ENCODE measurements at regions not wholly inside any gene's neighbourhood (a gene's known extent, or its start where the extent isn't known, plus 50 kb on each side); places are given as distances from the start of the nearest gene placed in this dataset.

DNA sequence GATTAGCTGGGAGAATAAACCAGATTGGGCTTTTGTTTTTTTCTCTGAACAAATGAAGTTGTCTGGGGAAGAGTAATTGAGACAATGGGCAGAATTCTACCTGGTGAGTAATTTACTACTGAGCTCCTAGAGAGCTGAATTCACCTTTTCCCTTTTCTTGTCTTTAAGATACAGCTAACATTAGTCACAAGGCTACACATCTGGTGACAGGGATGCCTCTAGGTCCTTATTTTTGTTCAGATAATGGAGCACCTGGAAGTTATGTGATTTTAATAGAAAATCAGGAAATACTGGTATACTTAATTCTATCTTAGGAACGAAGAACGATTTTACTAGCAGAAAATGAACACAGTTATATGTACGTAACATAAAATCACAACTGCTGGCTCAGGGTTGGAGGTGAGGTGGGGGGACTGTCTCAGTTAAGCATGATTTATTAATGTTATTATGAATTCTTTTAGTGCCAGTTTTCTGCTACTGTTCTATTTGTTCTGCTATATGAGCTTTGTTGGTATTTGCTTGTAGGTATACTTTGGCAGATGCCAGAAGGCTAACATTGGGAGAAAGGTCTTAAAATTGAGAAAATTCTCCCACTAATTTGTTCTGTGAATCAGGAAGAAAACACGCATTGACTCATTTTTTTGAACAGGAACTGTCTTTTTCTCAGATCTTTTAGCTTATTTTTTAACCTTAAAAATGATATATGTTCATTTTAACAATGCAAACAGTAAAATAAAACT lies 482.7 kb upstream of the RGS6 start:
- H3K4me2 ChIP-seq, result no peak overlapping the region

DNA sequence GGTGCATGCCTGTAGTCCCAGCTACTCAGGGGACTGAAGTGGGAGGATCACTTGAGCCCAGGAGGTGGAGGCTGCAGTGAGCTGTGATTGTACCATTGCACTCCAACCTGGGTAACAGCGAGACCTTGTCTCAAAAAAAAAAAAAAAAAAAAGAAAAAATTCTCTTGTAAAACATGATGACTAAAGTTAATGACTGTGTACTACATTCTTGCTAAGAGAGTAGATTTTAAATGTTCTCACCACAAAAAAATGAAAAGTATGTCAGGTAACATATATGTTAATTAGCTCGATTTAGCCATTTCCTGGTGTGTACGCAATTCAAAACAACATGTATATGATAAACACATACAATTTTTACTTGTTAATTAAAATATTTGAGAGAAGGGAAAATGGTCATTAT lies 480.7 kb upstream of the RGS6 start:
- Histone ChIP-seq H3K4me3 (IDR thresholded peaks at IDR 0.05; ENCODE audit: insufficient read depth, low read depth, low read length) (no peak overlapping the region), H3K27me3 (ENCODE audit: insufficient read depth, low read depth) (no peaks in the 10 kb centered on the region), H2AFZ (ENCODE audit: low read depth) (no peak overlapping the region), H3K9ac (no peak overlapping the region), H3K4me2 (no peak overlapping the region), H3K36me3 (ENCODE audit: insufficient read depth) (no peaks in the 10 kb centered on the region), H3K79me2 (ENCODE audit: insufficient read depth, low read depth) (no peaks in the 10 kb centered on the region), H4K20me1 (ENCODE audit: insufficient read depth) (no peaks in the 10 kb centered on the region), H3K27ac (no peak overlapping the region), H3K4me1 (ENCODE audit: low read depth, poor library complexity, severe bottlenecking) (no peaks in the 10 kb centered on the region)
- TF ChIP-seq, protein P1, sequence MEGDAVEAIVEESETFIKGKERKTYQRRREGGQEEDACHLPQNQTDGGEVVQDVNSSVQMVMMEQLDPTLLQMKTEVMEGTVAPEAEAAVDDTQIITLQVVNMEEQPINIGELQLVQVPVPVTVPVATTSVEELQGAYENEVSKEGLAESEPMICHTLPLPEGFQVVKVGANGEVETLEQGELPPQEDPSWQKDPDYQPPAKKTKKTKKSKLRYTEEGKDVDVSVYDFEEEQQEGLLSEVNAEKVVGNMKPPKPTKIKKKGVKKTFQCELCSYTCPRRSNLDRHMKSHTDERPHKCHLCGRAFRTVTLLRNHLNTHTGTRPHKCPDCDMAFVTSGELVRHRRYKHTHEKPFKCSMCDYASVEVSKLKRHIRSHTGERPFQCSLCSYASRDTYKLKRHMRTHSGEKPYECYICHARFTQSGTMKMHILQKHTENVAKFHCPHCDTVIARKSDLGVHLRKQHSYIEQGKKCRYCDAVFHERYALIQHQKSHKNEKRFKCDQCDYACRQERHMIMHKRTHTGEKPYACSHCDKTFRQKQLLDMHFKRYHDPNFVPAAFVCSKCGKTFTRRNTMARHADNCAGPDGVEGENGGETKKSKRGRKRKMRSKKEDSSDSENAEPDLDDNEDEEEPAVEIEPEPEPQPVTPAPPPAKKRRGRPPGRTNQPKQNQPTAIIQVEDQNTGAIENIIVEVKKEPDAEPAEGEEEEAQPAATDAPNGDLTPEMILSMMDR (conservative IDR thresholded peaks at IDR 0.05; ENCODE audit: low read depth, low read length), result no peak

More for the DNA sequence above, 482.7 kb upstream of the RGS6 start:
- Histone ChIP-seq H4K20me1 (ENCODE audit: insufficient read depth) (no peaks in the 10 kb centered on the region), H3K4me1 (ENCODE audit: low read depth, poor library complexity, severe bottlenecking) (no peaks in the 10 kb centered on the region), H3K4me3 (IDR thresholded peaks at IDR 0.05; ENCODE audit: insufficient read depth, low read depth, low read length) (no peak overlapping the region), H2AFZ (ENCODE audit: low read depth) (no peak overlapping the region), H3K79me2 (ENCODE audit: insufficient read depth, low read depth) (no peaks in the 10 kb centered on the region), H3K36me3 (ENCODE audit: insufficient read depth) (no peaks in the 10 kb centered on the region), H3K27ac (no peak overlapping the region), H3K9ac (no peak overlapping the region), H3K27me3 (ENCODE audit: insufficient read depth, low read depth) (no peaks in the 10 kb centered on the region)
- TF ChIP-seq, protein P1 (conservative IDR thresholded peaks at IDR 0.05; ENCODE audit: low read depth, low read length), result no peak

DNA sequence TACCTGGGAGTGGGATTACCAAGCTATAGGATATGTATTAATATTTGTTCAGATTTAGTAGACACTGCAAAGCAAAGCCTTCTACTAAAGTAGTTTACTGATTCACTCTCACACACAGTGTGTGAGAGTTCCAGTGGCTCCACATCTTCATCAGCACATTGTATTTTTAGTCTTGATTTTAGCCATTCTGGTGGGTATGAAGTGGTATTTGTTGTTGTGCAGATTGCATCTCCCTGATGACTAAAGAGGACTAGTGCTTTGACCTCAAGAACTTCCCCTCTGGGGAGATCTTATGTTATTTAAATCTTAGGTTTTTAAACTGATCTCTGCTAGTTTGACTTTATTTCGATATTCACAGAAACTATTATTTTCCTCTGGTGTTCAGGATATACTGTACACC lies 479.7 kb upstream of the RGS6 start:
- no peak overlapping the region for H3K27ac ChIP-seq
- H3K27me3 ChIP-seq (ENCODE audit: insufficient read depth, low read depth), result no peaks in the 10 kb centered on the region
- H3K79me2 ChIP-seq (ENCODE audit: insufficient read depth, low read depth), result no peaks in the 10 kb centered on the region
- TF ChIP-seq, protein P1 (conservative IDR thresholded peaks at IDR 0.05; ENCODE audit: low read depth, low read length), result no peak
- no peaks in the 10 kb centered on the region for H3K36me3 ChIP-seq (ENCODE audit: insufficient read depth)
- no peak overlapping the region for H3K4me2 ChIP-seq
- no peaks in the 10 kb centered on the region for H3K4me1 ChIP-seq (ENCODE audit: low read depth, poor library complexity, severe bottlenecking)
- no peak overlapping the region for H3K9ac ChIP-seq
- no peaks in the 10 kb centered on the region for H4K20me1 ChIP-seq (ENCODE audit: insufficient read depth)
- H3K4me3 ChIP-seq (IDR thresholded peaks at IDR 0.05; ENCODE audit: insufficient read depth, low read depth, low read length), result no peak overlapping the region
- H2AFZ ChIP-seq (ENCODE audit: low read depth), result no peak overlapping the region

DNA sequence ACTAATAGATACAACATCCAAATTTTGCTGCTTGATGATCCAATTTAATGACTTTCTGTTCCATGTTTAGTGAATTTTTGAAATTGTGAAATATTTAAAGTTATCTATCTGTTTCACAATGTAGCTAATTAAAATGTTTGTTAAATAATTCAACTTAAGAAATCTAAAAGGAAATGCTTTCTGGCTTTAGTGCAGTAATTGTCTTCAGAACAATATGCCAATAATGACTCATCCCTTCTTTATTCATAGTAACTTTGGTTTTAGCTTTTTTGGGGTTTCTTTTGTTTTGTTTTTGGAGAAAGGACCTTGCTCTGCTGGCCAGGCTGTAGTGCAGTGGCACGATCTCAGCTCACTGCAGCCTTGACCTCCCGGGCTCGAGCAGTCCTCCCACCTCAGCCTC lies 479.2 kb upstream of the RGS6 start:
- H3K4me3 ChIP-seq (IDR thresholded peaks at IDR 0.05; ENCODE audit: insufficient read depth, low read depth, low read length), result no peak overlapping the region
- no peak overlapping the region for H2AFZ ChIP-seq (ENCODE audit: low read depth)
- H3K4me2 ChIP-seq, result no peak overlapping the region
- H3K27me3 ChIP-seq (ENCODE audit: insufficient read depth, low read depth), result no peaks in the 10 kb centered on the region
- H3K27ac ChIP-seq, result no peak overlapping the region
- H3K9ac ChIP-seq, result no peak overlapping the region
- TF ChIP-seq, protein P1 (conservative IDR thresholded peaks at IDR 0.05; ENCODE audit: low read depth, low read length), result no peak
- no peaks in the 10 kb centered on the region for H3K4me1 ChIP-seq (ENCODE audit: low read depth, poor library complexity, severe bottlenecking)
- H4K20me1 ChIP-seq (ENCODE audit: insufficient read depth), result no peaks in the 10 kb centered on the region
- no peaks in the 10 kb centered on the region for H3K36me3 ChIP-seq (ENCODE audit: insufficient read depth)
- no peaks in the 10 kb centered on the region for H3K79me2 ChIP-seq (ENCODE audit: insufficient read depth, low read depth)
